ENCODE measurements at regions not wholly inside any gene's neighbourhood (a gene's known extent, or its start where the extent isn't known, plus 50 kb on each side); places are given as distances from the start of the nearest gene placed in this dataset.

- TF ChIP-seq CTCF (IDR thresholded peaks at IDR 0.05) (no peak), POLR2A (IDR thresholded peaks at IDR 0.05) (no peak)
Measured at GRCh38 chr3:59118928-59119327, 69.1 kb upstream of the CFAP20DC start.
